ENCODE measurements at regions not wholly inside any gene's neighbourhood (a gene's known extent, or its start where the extent isn't known, plus 50 kb on each side); places are given as distances from the start of the nearest gene placed in this dataset.

DNA sequence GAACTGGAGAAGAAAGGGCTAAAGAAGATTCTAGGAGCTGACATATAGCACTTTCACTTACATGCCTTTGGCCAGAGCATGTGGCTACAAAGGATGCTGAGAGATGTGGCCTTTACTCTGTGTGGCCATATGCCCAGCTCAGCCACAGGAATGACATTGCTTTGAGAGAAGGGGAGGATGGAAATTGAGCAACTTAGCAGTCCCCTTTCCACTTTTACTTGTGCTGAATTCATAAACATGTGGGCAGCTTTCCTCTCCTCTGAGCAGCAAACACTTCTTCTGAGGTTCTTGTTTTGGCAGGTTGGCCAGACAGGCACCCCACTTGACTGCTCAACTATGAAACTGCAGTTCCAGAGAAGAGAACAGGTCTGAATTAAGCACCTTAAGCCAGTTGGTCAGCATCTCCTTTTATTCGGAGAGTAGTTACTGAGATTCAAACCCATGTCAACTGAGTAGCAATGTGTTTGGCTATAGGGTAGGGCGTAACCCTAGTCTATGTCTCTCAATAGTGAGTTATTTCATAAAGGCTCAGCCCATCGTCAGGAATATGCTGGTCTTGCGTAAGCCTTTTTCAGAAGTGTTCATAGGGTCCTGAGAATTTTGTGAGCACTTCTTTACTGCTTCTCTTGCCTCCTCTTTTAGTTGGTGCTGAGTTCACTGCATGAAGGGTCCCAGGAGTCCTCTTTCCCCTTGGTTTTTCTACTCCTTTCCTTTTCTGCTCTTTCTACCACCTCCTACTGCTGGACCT lies 134.5 kb downstream of the PALM2AKAP2 start:
- no peak for DNase-seq

DNA sequence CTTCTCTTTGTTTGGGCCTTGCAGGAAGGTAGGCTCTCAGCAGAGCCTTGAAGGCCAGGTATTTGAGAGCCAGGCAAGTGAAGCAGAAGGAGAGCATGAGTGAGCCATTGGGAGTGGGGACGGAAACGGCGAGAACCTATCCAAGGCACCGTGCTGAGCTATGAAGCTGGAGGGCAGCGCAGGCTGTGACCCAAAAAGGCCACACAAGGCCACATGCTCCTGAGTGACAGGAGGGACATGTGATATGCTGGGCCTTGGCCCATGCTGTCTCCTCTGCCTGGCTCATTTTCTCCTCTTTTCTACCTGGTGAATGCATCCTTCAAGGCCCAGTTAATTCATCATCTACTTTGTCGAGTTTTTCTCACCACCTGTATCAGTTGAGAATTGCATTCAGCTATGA lies 136.3 kb downstream of the PALM2AKAP2 start:
- no peak for DNase-seq

DNA sequence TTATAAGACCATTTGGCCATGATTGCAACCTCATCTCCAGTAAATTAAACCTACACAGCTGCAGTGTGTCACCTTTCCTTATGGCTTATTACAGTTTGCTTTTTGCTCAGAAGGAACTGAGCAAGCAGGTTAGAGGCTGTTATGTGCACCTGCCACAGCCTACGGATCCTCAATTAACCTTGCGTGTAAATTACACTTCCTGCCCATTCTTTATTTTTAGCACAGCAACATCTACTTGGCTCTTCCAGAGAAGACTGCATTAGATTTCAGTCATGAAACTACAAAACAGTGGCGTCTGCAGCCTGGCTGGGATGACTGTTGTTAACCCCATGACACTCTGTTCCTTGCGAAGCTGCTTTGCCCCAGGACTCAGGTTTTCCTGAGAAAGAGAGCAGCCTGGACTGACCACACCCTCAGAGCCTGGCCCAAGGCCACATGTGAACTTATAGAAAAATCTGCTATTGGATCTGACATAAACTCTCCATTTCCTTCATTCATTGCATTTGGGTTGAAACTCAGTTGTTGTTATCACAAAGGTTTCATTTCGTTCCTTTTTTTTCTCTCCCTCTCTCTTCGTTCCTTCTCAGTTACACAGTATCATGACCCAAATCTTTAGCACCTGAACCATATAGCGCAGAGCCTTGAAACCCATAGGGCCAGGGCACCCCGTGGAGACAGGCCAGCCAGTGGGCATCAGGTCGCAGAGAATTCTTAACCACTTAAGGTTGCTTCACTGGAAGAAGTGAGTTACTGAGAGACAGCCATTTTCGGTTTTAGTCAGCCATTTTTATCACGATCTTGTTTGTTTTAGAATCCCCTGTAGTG lies 138.6 kb downstream of the PALM2AKAP2 start:
- peak; percentile 35 for DNase-seq

DNA sequence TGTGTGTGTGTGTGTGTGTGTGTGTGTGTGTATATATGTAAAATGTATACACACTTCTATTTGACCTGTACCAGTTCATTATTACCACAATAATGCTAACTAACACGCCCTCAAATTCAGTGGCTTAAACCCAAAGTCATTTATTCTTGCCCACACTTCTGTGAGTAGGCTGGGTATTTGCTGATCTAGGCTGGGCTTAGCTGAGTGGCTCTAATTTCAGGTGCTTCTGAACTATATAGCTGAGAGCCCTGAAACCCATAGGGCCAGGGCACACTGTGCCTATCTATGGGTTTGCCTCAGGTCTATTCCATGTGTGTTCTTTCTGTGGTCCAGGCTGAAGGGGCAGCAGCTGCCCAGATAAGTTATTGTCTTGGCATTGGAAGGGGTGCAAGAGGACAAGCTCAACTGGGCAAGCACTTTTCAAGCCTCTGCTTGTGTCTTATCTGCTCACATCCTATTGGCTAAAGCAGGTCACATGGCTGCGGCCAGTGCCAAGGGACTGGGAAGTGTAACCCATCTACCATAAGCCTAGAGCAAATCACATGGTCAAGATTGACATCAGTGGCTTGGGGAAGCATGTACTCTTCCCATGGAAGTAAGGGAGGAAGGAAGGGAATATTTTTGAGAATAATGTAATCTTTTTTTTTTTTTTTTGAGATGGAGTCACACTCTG lies 139.9 kb downstream of the PALM2AKAP2 start:
- DNase-seq, result no peak

DNA sequence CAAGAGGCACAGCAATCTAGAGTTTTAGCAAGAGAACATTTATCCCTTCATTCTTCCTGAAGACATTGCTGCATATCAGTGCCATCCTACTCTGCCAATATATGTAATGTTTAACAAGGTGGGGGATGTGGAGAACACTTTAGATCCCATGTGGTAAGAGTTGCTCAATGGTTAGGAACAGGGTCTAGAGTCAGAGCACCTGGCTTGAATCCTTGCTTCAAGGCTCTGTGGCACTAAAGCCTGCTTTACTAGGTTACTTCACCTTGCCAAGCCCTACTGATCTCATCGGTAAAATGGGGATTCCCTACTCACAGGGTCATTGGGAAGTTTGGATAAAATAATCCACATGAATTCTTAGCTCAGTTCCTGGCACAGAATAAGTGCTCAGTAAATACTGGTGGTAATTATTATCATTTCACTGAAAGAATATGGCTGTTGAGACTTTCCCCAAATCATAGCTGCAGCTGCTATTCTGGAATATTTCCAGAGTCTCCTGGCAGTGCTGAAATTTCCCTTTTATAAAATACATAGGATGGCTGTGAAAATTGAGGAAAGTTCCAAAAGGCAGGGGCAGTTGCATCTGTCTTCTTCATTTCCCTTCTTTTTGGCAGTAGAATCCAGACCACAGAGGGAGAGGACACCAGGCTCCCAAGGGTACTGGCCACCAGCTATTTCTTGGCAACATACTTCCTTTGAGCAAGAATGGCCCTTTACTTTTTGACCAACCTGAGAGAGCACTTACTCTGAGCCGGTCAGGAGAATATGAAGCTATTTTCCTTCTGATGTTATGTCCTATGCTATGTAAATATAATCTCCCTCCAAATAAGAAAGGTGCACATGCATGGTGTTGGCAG lies 142.8 kb downstream of the PALM2AKAP2 start:
- DNase-seq, result no peak

DNA sequence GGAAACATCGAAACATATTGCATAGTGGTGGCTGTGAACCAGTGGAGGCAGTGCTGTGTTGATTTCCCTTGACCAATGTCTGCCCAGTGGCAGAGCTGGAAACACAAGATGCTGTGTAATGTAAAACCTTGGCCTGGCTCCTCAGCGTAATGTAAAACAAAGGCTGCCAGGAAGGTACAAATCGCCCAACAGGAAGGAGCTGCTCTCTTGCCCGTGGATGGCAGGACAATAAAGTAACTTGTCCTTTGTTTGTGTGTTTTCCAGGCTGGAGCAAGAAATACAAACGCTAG lies 143.4 kb downstream of the PALM2AKAP2 start:
- DNase-seq, result no peak

DNA sequence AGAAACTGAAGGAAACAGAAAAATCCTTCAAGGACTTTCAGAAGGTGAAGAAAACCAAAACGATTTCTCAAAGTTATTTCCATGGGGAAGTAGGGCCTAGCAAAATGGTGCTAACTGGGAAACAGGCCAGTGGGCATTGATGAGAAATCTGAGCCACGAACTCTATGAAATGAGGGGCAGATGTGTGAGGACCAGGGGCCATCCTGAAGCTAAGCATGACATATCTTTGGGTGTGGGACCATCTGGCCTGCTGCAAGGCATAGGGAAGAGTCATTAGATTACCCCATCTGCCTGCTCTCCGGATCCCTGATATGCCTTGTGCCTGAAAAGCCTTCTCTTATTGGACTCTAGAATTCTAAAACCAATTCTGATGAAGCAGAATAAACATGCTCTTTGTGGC lies 143.8 kb downstream of the PALM2AKAP2 start:
- DNase-seq, result peak; percentile 71

DNA sequence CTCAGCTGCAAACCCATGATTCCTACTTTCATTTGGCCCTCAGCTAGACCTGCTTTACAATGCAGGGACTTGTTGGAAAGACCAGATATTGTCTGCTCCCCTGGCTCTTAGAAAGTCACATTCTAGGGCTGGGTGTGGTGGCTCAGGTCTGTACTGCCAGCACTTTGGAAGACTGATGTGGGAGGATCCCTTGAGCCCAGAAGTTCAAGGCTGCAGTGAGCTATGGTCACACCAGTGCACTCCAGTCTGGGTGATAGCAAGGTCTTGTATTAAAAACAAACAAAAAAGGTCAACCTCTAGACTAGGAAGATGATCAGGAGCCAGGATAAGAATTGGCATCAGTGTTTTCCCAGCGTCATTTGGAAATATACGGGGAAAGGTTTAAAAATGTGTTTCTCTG lies 145.8 kb downstream of the PALM2AKAP2 start:
- no peak for DNase-seq

DNA sequence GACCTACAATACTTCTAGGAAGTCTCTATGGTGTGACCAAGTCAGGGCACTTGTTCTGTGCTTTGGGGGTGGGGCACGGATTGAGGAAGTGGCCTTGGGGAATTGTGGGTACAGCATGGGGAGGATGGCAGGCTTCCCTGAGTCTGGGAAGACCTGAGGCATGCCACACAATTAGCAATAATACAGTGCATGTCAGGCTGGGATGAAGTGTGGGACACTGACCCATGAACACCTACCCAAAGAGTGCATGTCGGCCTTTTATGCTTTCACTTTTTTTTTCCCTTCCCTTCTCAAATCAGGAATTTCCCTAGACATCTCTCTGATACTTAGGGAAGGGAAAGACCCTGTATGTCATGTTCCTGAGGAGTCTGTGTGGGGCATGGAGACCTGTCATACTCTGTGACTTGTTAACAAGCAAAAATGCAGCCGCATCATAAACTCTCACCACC lies 146.4 kb downstream of the PALM2AKAP2 start:
- no peak for DNase-seq

DNA sequence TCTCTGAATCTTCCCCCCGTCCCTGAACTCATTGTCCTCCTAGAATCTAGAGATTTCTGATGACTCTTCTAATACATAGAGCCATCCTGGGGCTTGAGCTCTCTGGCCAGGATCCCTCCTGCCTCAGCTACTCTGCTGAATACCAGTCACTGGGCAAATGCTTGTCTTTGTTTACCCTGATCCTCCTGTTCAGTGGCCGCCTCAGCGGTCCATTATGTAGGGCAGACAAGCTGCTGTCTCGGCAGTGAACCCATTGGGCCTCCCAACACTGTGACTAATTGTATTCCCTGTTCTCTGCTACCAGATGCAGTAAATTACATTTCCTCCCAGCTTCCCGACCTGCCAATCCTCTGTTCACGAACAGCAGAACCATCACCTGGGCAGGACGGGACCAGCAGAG lies 151.6 kb downstream of the PALM2AKAP2 start:
- no peak for DNase-seq

DNA sequence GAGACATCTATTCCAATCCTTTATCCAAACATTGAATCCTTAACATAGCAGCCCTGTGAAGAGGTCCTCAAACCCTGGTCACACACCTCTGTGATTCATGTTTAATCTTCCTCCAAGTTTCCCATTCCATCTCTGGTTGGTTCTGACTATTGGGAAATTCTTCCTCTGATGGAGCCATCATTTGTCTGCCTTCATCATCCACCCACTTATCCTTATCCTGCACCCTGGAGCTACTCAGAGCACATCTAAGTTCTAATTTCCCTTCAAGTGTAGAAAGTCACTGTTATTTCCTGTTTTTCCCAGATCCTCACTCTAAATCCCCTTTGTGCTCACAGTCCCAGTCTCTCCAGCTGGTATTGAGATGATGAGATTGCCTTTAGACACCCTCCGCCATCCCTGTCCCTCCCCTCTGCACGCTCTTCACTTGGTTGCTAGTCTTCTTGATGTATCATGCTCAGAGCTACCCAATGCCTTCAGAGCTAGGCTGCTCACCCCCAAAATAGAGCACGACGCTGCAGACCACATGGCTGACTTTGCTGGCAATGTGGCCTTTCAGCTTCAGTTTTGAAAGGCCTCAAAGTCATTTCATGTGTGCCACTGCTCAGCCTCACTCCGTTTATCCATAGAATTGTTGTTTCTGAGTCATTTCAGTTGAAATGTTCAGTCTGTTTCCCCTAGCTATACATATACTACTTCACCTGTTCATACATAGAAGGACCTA lies 154.3 kb downstream of the PALM2AKAP2 start:
- DNase-seq, result no peak

DNA sequence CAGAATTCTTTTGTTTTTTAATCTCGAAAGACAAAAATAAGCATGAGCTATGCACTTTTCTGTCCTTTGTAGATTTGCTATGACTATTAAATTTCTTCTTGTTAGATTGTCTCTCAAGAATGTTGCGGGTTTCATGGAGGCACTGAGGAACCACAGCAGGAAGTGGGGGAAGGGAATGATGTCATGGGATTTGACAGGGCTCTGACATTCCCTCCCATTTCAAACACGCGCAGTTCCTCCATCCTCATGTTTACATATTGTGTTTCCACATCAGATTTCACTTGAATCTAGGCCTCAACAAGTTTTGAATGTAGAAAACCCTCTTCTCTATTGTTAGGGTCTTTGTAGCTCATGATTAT lies 154.8 kb downstream of the PALM2AKAP2 start:
- no peak for DNase-seq

DNA sequence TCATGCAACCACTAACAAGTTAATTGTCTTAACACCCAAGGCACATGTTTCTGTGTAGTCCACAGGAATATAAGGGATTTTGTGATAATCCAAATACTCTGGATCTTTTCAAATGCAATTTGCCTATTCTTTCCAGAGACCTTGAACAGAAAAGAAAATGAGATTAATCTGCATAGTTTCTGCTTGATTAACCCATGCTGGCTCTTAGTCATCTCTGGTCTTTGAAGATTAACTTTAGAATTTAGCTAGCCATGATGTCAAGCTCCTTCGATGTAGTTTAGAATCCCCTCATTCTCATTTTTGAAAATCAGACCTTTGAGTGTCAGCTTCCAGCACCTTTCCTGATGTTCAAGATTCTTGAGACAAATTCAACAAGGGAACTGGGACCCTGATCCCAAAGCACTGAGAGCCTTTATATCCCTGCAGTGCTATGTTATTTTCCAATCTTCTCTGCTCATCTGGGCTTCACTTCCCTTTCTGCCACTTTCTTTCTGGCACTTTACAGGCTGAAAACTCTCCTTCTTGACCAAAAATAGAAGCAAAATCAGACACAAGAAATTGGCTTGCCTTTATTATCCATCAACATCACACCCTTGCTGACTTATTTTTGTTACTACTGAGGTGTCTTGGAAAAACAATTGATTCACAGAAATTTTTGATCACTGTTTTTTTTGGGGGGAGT lies 155.5 kb downstream of the PALM2AKAP2 start:
- DNase-seq, result no peak

DNA sequence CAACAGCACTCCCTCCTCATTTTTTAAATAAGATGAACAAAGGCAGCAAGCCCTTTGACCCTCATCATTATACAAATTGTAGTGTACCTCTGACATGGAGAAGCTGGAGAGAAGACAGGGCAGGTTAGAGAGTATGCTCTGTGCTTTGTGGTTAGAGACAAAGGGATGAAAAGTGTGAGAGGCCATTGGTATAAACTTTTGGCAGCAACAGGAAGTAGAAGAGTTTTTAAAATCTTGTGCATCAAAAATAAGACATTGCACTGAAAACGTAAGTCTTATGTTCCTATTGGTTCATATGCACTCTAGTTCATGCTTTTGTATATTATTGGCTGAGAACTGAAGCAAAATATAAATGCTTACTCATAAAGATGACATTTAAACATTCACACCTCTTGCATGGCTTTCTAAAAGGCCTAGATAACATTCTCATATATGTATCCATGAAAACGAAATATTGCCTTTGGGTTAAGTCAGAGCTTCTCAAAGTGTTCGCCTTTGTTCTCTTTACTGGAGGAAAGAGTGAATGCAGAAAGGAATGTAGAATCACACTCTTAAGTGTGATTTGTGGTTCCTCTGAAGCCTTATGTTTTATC lies 158.0 kb downstream of the PALM2AKAP2 start:
- DNase-seq, result no peak

DNA sequence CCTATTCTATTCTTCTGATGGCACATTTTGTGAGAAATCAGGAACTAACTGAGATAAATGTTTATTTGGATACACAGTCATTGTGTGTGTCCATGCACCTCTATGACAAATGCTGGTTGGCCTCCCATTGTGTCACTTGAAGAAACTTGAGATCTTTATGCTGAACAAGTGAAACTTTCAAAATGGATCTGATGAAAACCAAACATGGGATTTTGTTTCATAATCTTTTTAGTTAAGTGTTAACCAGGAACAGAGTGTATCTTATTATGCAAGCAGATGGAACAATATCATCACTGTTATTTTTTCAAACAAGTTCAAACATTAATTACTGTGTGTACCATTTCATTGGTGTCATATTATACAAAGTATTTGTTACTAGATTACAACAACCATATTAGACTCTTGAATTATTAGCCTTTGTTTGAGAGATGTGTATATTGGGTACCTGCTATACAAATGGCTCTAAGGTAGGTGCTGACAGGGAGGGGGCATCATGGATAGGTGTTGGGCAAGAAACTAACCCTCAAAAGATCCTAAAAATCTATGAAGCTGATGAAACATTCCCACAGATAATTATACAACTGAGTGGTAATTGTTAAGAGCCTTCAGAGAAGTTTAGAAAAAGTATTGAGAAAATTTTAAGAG lies 159.8 kb downstream of the PALM2AKAP2 start:
- no peak for DNase-seq

DNA sequence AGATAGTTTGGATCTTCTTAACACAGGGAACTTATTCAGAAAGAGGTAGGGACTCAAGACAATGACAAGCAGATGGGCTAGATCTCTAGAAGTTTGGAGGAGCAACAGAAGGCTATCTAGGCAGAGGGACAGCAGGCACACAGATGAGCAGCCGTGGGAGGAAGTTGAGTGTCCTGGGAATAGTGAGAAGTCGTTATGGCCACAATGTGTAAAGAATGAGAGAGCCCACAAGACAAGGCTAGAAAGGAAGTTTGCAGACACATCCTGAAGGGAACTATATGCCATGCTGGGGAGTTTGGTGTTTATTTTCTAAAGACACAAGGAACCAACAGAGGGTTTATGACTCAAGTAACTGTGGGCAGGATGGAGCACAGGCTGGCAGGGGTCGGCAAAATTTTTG lies 160.6 kb downstream of the PALM2AKAP2 start:
- DNase-seq, result no peak

DNA sequence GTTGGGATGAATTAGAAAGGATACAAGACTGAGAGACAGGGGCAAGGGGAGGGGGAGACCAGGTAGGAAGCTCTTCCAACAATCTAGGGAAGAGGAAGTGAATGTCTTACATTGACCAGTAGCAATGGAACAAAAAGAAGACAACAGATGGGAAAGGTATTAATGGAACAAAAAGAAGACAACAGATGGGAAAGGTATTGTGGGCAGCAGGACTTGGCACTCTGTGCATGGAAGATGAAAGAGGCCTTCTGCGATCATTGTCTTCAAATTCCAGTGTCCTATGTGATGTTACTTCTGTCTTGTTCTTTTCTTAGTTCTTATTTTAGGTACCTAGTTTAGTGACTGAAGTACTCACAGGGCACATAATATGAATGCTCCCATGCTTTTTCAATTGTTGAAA lies 161.8 kb downstream of the PALM2AKAP2 start:
- DNase-seq, result no peak

DNA sequence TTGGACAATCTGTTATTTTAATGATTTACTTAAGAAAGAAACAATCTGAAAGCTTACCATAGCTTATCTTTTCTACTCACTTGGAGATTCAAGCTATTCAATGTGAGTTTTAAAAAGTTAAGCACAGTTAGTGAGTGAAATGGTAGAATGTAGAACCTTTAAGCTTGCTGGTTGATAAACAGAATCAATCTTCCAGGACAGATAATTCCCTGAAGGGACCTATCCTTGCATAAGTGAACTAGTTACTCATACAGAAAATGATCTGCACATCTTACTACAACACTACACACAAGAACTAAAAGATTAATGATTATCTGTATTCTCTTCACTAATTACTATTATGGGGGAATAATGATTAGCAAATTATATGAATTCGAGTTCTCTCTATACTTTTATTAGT lies 165.6 kb downstream of the PALM2AKAP2 start:
- no peak for DNase-seq

DNA sequence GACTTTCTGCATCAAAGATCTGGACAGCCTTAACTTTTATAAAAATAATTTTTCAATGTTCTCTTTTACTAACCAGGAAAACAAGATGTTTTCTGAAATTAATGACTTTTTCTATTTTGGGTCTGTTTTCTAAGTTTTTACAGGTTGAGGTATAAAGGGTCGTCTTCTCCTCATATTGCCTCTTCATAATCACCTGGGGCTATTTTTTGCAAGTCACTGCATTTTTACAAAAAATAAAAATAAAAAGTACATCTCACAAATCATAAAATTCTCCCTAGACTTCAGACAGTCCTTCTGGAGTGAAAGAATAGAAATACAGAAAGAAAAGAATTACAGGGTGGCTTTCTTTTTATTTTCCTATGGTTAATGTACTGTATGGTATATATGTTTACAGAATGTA lies 168.5 kb downstream of the PALM2AKAP2 start:
- DNase-seq, result no peak

DNA sequence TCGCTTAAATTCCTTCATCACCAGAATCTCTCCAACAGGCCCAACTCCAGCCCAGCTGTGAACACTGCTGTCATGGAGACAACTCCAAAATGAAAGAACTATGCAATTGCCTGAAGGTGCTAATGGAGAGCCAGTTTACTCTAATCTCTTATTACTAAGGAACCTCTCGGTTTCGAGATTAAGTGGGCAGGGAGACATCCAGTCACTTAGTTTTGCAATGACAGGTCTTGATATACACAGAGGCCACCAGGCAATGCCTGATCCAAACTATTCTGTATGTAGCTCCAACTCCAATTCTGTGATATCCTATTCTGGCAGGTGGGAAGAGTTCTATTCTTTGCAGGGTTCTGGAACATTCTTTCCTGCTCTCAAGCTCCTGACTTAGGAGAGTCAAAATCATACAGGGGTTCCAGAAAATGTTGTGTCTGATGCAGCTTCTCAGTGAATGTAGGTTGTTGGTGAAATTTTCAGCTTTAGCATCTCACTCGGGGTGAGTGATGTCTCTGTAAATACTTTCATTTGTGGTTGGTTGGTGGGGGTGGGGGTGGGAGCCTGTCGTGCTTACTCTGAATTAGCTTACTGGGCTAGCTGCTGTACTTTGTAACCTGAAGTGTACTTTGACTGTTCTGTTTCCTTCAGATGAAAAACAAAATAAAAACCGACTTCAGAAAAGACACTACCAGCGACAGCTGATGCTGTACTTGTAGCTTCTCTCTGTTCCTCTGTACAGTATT lies 170.9 kb downstream of the PALM2AKAP2 start:
- DNase-seq, result no peak
